Gastroesophageal sphincter (tissue), 4 donors: ENCODE measurements at regions not wholly inside any gene's neighbourhood (a gene's known extent, or its start where the extent isn't known, plus 50 kb on each side); places are given as distances from the start of the nearest gene placed in this dataset.

Experiments used
- ATAC-seq: fragments of 150-250 bp; one replicate; pipeline ENCODE4 v1.9.1; 2016; ENCODE audit warnings: mild to moderate bottlenecking, moderate library complexity
- H3K27ac ChIP-seq, 4 donors: fragments of 200-600 bp; sonication (generic) in 3 of 4; 1 replicate in 3 of 4; 2 replicates in 1 of 4; pipeline ENCODE4 v1.5.1; 2016 to 2019
- H3K27me3 ChIP-seq: fragments of 200-600 bp; sonication (generic); one replicate; pipeline ENCODE4 v1.5.1; 2019
- H3K36me3 ChIP-seq, 2 donors: fragments of 200-600 bp; sonication (generic); one replicate each; pipeline ENCODE4 v1.5.1; 2019; ENCODE audit warnings: control low read depth in 1 of 2
- H3K4me1 ChIP-seq, 3 donors: fragments of 200-600 bp; sonication (generic); 1 replicate in 2 of 3; 2 replicates in 1 of 3; pipeline ENCODE4 v1.5.1; 2016 to 2019; ENCODE audit warnings: control low read depth in 2 of 3
- H3K4me3 ChIP-seq, 2 donors: fragments of 200-600 bp; sonication (generic); one replicate each; pipeline ENCODE4 v1.5.1; 2019; ENCODE audit warnings: mild to moderate bottlenecking in 1 of 2, moderate library complexity in 1 of 2
- H3K9me3 ChIP-seq, 3 donors: fragments of 200-600 bp; sonication (generic); one replicate each; pipeline ENCODE4 v1.5.1; 2017 to 2019; ENCODE audit warnings: control low read depth in 2 of 3
- CTCF ChIP-seq, 4 experiments: fragments of 200-600 bp in 2 of 4; fragments of 450-650 bp in 2 of 4; sonication (generic) in 1 of 4; IDR thresholded peaks; one replicate each; pipeline ENCODE4 v1.5.1; 2017 to 2019; ENCODE audit warnings: antibody characterized with exemption in 4 of 4, mild to moderate bottlenecking in 2 of 4, moderate library complexity in 2 of 4
- EP300 ChIP-seq: sonication (generic); formaldehyde crosslinking; IDR thresholded peaks from one replicate; pipeline ENCODE4 v1.6.1; 2017; ENCODE audit warnings: antibody characterized with exemption, mild to moderate bottlenecking
- POLR2A ChIP-seq, 2 donors: fragments of 450-650 bp; IDR thresholded peaks; one replicate each; pipeline ENCODE4 v1.6.1; 2017; ENCODE audit warnings: antibody characterized with exemption in 2 of 2, mild to moderate bottlenecking in 2 of 2, moderate library complexity in 1 of 2
- POLR2AphosphoS5 ChIP-seq: sonication (generic); formaldehyde crosslinking; IDR thresholded peaks from one replicate; pipeline ENCODE4 v1.6.1; 2017; ENCODE audit warnings: antibody characterized with exemption
- WGBS, 2 donors: methylation state at CpG; one replicate each; pipeline ENCODE4 v1.1.5; 2018; ENCODE audit warnings: low coverage in 1 of 2; 5-methylcytosine and 5-hydroxymethylcytosine counted together

GRCh38 chr9:134496413-134497282, 145.0 kb upstream of the COL5A1 start:
- TF ChIP-seq EP300 (no peak), POLR2A (IDR thresholded peaks at IDR 0.05) (no peak), CTCF (IDR thresholded peaks at IDR 0.05) (no peak), POLR2AphosphoS5 (no peak)
- no peaks in the 10 kb centered on the region for H3K9me3 ChIP-seq
- H3K4me3 ChIP-seq: no peak overlapping the region
- H3K4me1 ChIP-seq: peaks cover 0 to 9% (median 0%) of the 10 kb centered on the region in 3 donors
- no peaks in the 10 kb centered on the region for H3K36me3 ChIP-seq
- H3K27me3 ChIP-seq: peaks cover 24% of the 10 kb centered on the region
- no peak for ATAC-seq
- no peak overlapping the region for H3K27ac ChIP-seq
- WGBS, 2 donors: 85 to 95% methylated on average over 10 to 16 of the region's 29 CpGs

DNA sequence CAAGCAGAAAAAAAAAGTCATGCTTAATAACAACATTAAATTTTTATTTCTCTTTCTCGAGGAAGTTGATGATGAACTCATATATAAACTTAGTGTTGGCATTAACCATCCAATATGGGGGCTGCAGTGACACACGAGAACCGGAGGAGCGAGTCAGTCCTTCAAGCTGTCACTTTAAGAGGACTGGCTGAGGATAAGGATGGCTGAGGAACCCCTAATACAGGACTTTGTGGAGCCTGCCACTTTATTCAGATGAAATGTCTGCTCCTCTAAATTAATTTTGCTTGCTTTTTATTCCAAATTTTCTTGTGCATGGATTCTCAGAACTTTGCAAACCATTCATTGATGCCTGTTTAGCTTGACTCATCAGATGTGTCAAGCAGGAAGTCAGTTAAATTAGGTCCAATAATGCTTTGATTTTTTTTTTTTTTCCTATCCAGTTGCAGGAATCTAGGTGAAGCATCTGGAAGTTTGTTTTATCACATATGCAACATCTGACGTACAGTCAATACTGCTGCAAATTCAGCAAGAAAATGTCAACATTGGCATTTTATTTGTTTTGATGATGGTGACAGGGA, 144.2 kb upstream of the COL5A1 start:
- H3K9me3 ChIP-seq: no peaks in the 10 kb centered on the region
- TF ChIP-seq POLR2AphosphoS5: no peak
- TF ChIP-seq CTCF (IDR thresholded peaks at IDR 0.05): no peak
- no peak for TF ChIP-seq POLR2A (IDR thresholded peaks at IDR 0.05)
- TF ChIP-seq EP300: no peak
- WGBS, 2 donors: 56 to 68% methylated on average over 5 of the region's 5 CpGs

DNA sequence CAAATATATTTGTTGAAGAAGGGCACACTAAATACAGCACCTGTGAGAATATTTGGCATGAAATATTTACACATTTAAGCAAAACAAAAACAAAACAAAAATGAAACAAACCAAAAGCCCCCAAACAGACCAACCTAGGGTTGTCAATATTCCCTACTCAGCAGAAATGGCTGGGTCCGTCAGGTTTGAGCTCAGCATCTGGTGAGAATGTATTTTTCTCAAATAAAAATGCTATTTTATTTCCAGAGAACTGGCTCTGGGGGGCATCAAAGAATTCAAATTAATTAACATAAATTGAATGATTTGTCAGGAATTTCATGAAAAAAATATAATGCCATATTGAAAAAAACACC, 142.8 kb upstream of the COL5A1 start:
- Histone ChIP-seq H3K27me3 (peaks cover 45% of the 10 kb centered on the region), H3K9me3 (no peaks in the 10 kb centered on the region), H3K36me3 (no peaks in the 10 kb centered on the region), H3K27ac (no peak overlapping the region), H3K4me1 (peaks cover 0 to 20% (median 0%) of the 10 kb centered on the region in 3 donors), H3K4me3 (no peak overlapping the region)
- no peak for ATAC-seq
- WGBS, 2 donors: 90 to 100% methylated on average over 1 of the region's 1 CpG
- no peak for TF ChIP-seq POLR2AphosphoS5
- TF ChIP-seq CTCF (IDR thresholded peaks at IDR 0.05): no peak

More for the DNA sequence above, 144.2 kb upstream of the COL5A1 start:
- Histone ChIP-seq H3K27me3 (peaks cover 31% of the 10 kb centered on the region), H3K4me3 (no peak overlapping the region), H3K36me3 (no peaks in the 10 kb centered on the region), H3K27ac (no peak overlapping the region), H3K4me1 (peaks cover 0 to 13% (median 0%) of the 10 kb centered on the region in 3 donors)
- ATAC-seq: no peak

DNA sequence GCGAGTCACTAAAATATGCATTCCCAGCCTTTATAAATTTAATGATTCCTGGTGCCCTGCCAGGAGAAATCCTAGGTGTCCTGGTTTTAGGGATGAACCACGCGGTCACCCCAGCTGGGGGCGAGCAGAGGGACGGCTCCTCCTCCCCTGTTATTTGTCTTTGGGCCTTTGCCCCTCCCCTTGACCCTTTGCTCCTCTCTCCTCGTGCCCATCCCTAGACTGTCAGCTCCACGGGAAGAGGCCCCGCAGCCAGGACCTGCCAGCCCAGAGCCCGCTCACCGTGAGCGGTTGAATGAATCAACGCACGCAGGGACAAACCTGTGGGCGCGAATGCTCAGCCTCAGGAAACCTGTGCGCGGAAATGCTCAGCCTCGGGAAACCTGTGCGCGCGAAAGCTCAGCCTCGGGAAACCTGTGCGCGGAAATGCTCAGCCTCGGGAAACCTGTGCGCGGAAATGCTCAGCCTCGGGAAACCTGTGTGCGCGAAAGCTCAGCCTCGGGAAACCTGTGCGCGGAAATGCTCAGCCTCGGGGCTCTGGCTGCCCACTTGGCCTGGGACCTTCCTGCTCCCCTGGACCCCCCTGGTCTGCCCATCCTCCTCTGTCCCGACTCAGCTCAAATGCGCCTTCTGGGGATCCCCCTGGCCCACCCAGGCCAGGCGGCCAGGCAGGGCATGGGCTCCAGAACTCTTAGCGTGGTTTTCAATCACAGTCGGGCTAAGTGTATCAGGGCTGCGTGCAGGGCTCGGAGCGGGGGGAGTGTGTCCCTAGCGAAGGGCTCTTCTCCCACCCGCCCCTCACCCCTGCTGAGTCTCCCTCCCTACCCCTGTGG, 140.5 kb upstream of the COL5A1 start:
- WGBS, 2 donors: 25 to 50% methylated on average over 3 to 22 of the region's 44 CpGs
- ATAC-seq: no peak
- H3K4me3 ChIP-seq: no peak overlapping the region
- no peaks in the 10 kb centered on the region for H3K36me3 ChIP-seq
- H3K27ac ChIP-seq: no peak overlapping the region
- H3K9me3 ChIP-seq: no peaks in the 10 kb centered on the region
- peaks cover 45% of the 10 kb centered on the region for H3K27me3 ChIP-seq
- H3K4me1 ChIP-seq: peaks cover 0 to 20% (median 0%) of the 10 kb centered on the region in 3 donors
- no peak for TF ChIP-seq CTCF (IDR thresholded peaks at IDR 0.05)
- TF ChIP-seq EP300: no peak
- TF ChIP-seq POLR2AphosphoS5: no peak
- TF ChIP-seq POLR2A (IDR thresholded peaks at IDR 0.05): no peak
